Activated T-helper 2 cell treated with anti-CD3 and anti-CD28 coated beads, Interferon-gamma antibody, Interleukin-2, Interleukin-4, amounts not matched to agents 10 μg/mL and 5 μg/mL and 100 μg/mL, durations not matched to agents 14 hours and 24 hours and 36 hours (primary cell): ENCODE measurements at regions not wholly inside any gene's neighbourhood (a gene's known extent, or its start where the extent isn't known, plus 50 kb on each side); places are given as distances from the start of the nearest gene placed in this dataset.
"Not testable (repeated sequence)": the region's sequence is repeated elsewhere in the genome, so short reads cannot be mapped to it uniquely, and the experiment has no call there.

Experiments
- DNase-seq: peaks from one replicate; pipeline ENCODE4 v3.0.0; 2021; ENCODE audit warnings: low spot score
- H3K27ac Mint-ChIP-seq: one replicate; pipeline ENCODE4 v1.8.0; 2021; ENCODE audit warnings: mixed read lengths
- H3K27me3 Mint-ChIP-seq: one replicate; pipeline ENCODE4 v1.8.0; 2021; ENCODE audit warnings: low read depth, mixed read lengths
- H3K36me3 Mint-ChIP-seq: one replicate; pipeline ENCODE4 v1.8.0; 2021; ENCODE audit warnings: low read depth, mixed read lengths
- H3K4me1 Mint-ChIP-seq: one replicate; pipeline ENCODE4 v1.8.0; 2021; ENCODE audit warnings: low read depth, mixed read lengths
- H3K4me3 Mint-ChIP-seq: one replicate; pipeline ENCODE4 v1.8.0; 2021; ENCODE audit warnings: low read depth, mild to moderate bottlenecking, moderate library complexity, mixed read lengths
- H3K9me3 Mint-ChIP-seq: one replicate; pipeline ENCODE4 v1.8.0; 2021; ENCODE audit warnings: mixed read lengths
- intact Hi-C: fragments of 100-400 bp; cut with micrococcal nuclease; formaldehyde crosslinking; loops from one replicate; pipeline ENCODE4 v1.15.1; 2023

GRCh38 chr12:89827592-89827991, 119.0 kb upstream of the ATP2B1 start:
- intact Hi-C loops: no loop called here
- Mint-ChIP-seq H3K27me3 (peaks cover 17% of the 10 kb centered on the region), H3K27ac (no peak overlapping the region), H3K4me3 (no peak overlapping the region), H3K36me3 (no peaks in the 10 kb centered on the region), H3K4me1 (peaks cover 6% of the 10 kb centered on the region), H3K9me3 (no peaks in the 10 kb centered on the region)
- DNase-seq: no peak

GRCh38 chr12:89826468-89826867, 117.8 kb upstream of the ATP2B1 start:
- H3K36me3 Mint-ChIP-seq: no peaks in the 10 kb centered on the region
- peaks cover 16% of the 10 kb centered on the region for H3K27me3 Mint-ChIP-seq
- H3K9me3 Mint-ChIP-seq: no peaks in the 10 kb centered on the region
- peaks cover 6% of the 10 kb centered on the region for H3K4me1 Mint-ChIP-seq
- intact Hi-C loops: no loop called here
- H3K4me3 Mint-ChIP-seq: no peak overlapping the region
- H3K27ac Mint-ChIP-seq: no peak overlapping the region
- DNase-seq: no peak

- H3K36me3 Mint-ChIP-seq: no peaks in the 10 kb centered on the region
- H3K9me3 Mint-ChIP-seq: no peaks in the 10 kb centered on the region
- no peak for DNase-seq
- H3K27ac Mint-ChIP-seq: no peak overlapping the region
- H3K27me3 Mint-ChIP-seq: peaks cover 16% of the 10 kb centered on the region
- H3K4me3 Mint-ChIP-seq: no peak overlapping the region
- H3K4me1 Mint-ChIP-seq: peaks cover 6% of the 10 kb centered on the region
- intact Hi-C loops: no loop called here
Observed at GRCh38 chr12:89825591-89826449, 117.2 kb upstream of the ATP2B1 start.

- H3K4me3 Mint-ChIP-seq: no peak overlapping the region
- peaks cover 6% of the 10 kb centered on the region for H3K4me1 Mint-ChIP-seq
- no peak for DNase-seq
- no peak overlapping the region for H3K27ac Mint-ChIP-seq
- H3K36me3 Mint-ChIP-seq: no peaks in the 10 kb centered on the region
- H3K9me3 Mint-ChIP-seq: no peaks in the 10 kb centered on the region
- intact Hi-C loops: no loop called here
- peaks cover 14% of the 10 kb centered on the region for H3K27me3 Mint-ChIP-seq
Observed at GRCh38 chr12:89824822-89825221, 116.2 kb upstream of the ATP2B1 start.

- intact Hi-C loops, H3K9me3 Mint-ChIP-seq: not testable (repeated sequence)
Observed at GRCh38 chr12:89822992-89823391, 114.4 kb upstream of the ATP2B1 start.

GRCh38 chr12:89821896-89822295, 113.3 kb upstream of the ATP2B1 start:
- peaks cover 17% of the 10 kb centered on the region for H3K27me3 Mint-ChIP-seq
- intact Hi-C loops: no loop called here
- H3K27ac Mint-ChIP-seq: no peak overlapping the region
- no peak for DNase-seq
- no peaks in the 10 kb centered on the region for H3K36me3 Mint-ChIP-seq
- H3K4me3 Mint-ChIP-seq: no peak overlapping the region
- H3K9me3 Mint-ChIP-seq: no peaks in the 10 kb centered on the region
- peaks cover 6% of the 10 kb centered on the region for H3K4me1 Mint-ChIP-seq

More at GRCh38 chr12:89822992-89823391, 114.4 kb upstream of the ATP2B1 start:
- peaks cover 11% of the 10 kb centered on the region for H3K27me3 Mint-ChIP-seq
- not testable (repeated sequence) for H3K4me3 Mint-ChIP-seq, DNase-seq, H3K36me3 Mint-ChIP-seq, H3K4me1 Mint-ChIP-seq, H3K27ac Mint-ChIP-seq

GRCh38 chr12:89817501-89818226, 109.0 kb upstream of the ATP2B1 start:
- peaks cover 17% of the 10 kb centered on the region for H3K27me3 Mint-ChIP-seq
- H3K4me3 Mint-ChIP-seq: no peak overlapping the region
- intact Hi-C loops: no loop called here
- H3K27ac Mint-ChIP-seq: no peak overlapping the region
- no peak for DNase-seq
- no peaks in the 10 kb centered on the region for H3K4me1 Mint-ChIP-seq
- no peaks in the 10 kb centered on the region for H3K9me3 Mint-ChIP-seq
- no peaks in the 10 kb centered on the region for H3K36me3 Mint-ChIP-seq

GRCh38 chr12:89815225-89815624, 106.6 kb upstream of the ATP2B1 start:
- DNase-seq: no peak
- Mint-ChIP-seq H3K4me1 (no peaks in the 10 kb centered on the region), H3K27ac (no peak overlapping the region), H3K9me3 (no peaks in the 10 kb centered on the region), H3K27me3 (peaks cover 17% of the 10 kb centered on the region), H3K36me3 (no peaks in the 10 kb centered on the region), H3K4me3 (no peak overlapping the region)
- intact Hi-C loops: no loop called here

GRCh38 chr12:89803412-89803811, 94.8 kb upstream of the ATP2B1 start:
- Mint-ChIP-seq H3K27me3 (no peaks in the 10 kb centered on the region), H3K27ac (no peak overlapping the region), H3K9me3 (no peaks in the 10 kb centered on the region), H3K4me1 (no peaks in the 10 kb centered on the region), H3K4me3 (no peak overlapping the region), H3K36me3 (no peaks in the 10 kb centered on the region)
- intact Hi-C loops: no loop called here
- no peak for DNase-seq

GRCh38 chr12:89801284-89801683, 92.6 kb upstream of the ATP2B1 start:
- Mint-ChIP-seq H3K27ac (no peak overlapping the region), H3K4me1 (no peaks in the 10 kb centered on the region), H3K36me3 (no peaks in the 10 kb centered on the region), H3K9me3 (no peaks in the 10 kb centered on the region), H3K4me3 (no peak overlapping the region), H3K27me3 (no peaks in the 10 kb centered on the region)
- DNase-seq: no peak
- intact Hi-C loops: no loop called here

GRCh38 chr12:89800435-89800834, 91.8 kb upstream of the ATP2B1 start:
- no peak for DNase-seq
- Mint-ChIP-seq H3K27me3 (no peaks in the 10 kb centered on the region), H3K27ac (no peak overlapping the region), H3K36me3 (no peaks in the 10 kb centered on the region), H3K4me3 (no peak overlapping the region), H3K4me1 (no peaks in the 10 kb centered on the region), H3K9me3 (no peaks in the 10 kb centered on the region)
- intact Hi-C loops: no loop called here

GRCh38 chr12:89799316-89799715, 90.7 kb upstream of the ATP2B1 start:
- no peaks in the 10 kb centered on the region for H3K9me3 Mint-ChIP-seq
- no peak overlapping the region for H3K4me3 Mint-ChIP-seq
- intact Hi-C loops: no loop called here
- no peaks in the 10 kb centered on the region for H3K4me1 Mint-ChIP-seq
- DNase-seq: no peak
- H3K27me3 Mint-ChIP-seq: no peaks in the 10 kb centered on the region
- H3K27ac Mint-ChIP-seq: no peak overlapping the region
- no peaks in the 10 kb centered on the region for H3K36me3 Mint-ChIP-seq

- DNase-seq: no peak
- H3K9me3 Mint-ChIP-seq: no peaks in the 10 kb centered on the region
- no peaks in the 10 kb centered on the region for H3K4me1 Mint-ChIP-seq
- no peak overlapping the region for H3K27ac Mint-ChIP-seq
- H3K36me3 Mint-ChIP-seq: no peaks in the 10 kb centered on the region
- H3K4me3 Mint-ChIP-seq: no peak overlapping the region
- intact Hi-C loops: no loop called here
- no peaks in the 10 kb centered on the region for H3K27me3 Mint-ChIP-seq
Observed at GRCh38 chr12:89797436-89797835, 88.8 kb upstream of the ATP2B1 start.
